Stimulated activated CD4-positive, alpha-beta T cell treated with anti-CD3 and anti-CD28 coated beads, Interleukin-12 subunit alpha, Interleukin-12 subunit beta, amount 100 ng/mL, for 48 hours (primary cell): ENCODE measurements at regions not wholly inside any gene's neighbourhood (a gene's known extent, or its start where the extent isn't known, plus 50 kb on each side); places are given as distances from the start of the nearest gene placed in this dataset.

Source experiments
- DNase-seq, 3 donors: peaks; one replicate each; pipeline ENCODE4 v3.0.0-alpha.2; 2020; ENCODE audit warnings: low read depth in 2 of 3, low spot score in 1 of 3

DNA sequence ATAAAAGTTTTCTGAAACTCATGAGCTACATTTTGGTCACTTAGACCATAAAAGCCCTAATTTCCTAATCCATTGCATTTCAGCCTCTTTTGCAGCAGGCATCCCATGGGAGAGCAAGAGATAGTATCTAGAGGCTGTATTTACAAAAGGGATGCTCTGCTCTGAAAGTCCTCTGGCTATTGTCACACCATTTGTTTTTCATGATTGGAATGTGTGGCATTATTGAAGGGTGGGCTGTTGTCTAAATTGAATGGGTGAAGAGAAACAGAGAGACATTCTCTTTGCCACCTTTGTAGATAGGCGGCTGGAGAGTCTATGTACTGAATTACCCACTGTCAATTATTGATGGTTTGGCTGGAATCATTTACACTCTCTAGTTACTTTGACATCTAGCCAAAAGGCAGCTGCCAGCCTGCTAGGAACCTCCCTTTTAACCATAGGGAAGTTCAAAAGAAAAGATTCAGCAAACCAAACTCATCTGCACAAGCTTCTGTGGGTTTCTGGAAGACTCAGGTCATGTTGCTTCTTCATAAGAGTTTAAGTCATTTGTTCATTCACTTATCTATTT is 89.8 kb upstream of the RARB start:
- no peak for DNase-seq

DNA sequence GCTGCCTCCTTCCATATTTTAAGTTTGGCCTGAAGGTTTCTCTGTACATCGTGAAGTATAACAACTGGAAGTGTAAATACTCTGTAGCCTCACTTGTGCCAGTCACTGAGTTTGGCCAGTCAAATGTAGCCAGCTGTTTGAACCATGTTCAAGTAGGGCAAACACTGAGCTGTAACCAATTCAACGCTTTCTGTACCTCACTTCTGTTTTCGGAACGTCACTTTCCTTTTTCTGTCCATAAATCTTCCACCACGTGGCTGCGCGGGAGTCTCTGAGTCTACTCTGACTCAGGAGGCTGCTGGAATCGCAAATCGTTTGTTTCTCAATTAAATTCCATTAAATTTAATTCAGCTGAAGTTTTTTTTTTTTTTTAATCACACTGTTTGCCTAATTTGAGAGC is 88.8 kb upstream of the RARB start:
- no peak for DNase-seq

DNA sequence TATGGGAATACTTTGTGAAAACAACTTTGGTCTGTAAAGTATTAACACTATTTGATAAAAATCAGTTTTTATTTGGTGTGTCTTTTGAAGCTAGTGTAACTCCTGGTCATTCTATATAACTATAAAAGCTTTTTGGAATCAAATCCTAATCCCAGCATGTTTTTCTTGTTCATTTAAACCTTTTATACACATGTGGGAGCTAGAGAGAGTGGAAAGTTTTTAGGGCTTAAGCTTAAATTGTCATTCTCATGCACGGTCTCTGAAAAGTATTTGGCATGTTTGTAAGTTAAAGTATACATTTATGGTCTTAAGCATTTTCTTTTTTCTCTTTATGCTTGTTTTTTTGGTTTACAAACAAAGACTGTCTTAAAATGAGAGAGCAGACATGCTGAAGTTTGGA is 83.4 kb upstream of the RARB start:
- DNase-seq, result no peak

DNA sequence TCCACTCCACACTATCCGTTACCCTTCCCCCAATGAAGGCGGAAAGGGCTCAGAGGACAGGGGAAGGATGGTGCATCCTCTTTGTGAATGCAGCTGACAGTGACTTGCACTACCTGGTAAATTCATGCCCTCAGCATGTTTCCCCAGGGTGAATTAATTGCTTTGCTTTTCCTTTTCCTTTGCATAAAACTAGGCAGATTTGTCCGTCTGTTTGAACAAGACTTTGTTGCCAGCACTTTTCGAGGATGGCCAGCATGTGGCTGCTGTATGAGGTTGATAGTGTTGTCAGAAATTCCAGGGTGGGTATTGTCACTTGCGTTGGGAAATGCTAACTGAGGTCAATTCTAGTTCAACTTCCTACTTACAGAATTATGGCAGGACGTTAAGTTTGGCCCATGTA is 79.0 kb upstream of the RARB start:
- DNase-seq, result no peak

DNA sequence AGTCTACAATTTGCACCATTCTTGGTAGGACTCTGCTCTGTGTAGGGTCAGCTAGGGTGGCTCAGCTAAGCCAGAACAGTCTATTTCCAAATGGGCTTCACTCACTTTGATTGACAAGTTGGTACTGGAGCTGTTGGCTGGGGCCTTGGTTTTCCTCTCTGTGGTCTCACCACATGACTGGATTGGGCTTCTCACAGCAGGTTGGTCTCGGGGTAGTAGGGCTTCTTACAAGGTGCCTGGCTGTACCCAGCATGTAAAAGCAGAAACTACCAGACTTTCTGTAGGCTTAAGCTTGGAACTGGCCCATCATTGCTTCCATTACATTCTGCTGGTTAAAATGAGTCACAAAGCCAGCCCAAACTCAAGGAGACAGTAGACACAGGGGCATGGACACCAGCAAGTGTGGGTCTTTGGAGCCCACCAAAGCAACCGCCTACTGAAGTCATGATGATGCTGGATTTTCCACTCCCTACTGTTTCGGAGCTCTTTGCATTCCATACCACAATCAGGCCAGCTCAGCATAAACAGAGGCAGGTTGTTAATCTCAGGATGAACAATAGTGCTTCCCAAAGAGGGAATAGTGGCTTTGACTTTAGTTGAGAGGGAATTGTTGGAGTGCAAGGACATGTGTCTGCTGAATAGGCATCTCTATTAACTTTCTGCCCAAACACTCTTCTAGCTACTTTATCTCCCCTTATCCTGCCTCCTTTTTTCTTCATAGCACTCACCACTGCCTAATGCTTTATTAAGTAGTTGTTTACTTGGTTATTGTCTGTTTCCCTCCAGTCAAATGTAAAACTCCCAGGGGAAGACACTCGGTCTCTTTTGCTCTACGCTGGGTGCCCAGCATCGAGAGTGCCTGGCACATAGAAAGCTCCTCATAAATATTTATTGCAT is 78.0 kb upstream of the RARB start:
- no peak for DNase-seq

DNA sequence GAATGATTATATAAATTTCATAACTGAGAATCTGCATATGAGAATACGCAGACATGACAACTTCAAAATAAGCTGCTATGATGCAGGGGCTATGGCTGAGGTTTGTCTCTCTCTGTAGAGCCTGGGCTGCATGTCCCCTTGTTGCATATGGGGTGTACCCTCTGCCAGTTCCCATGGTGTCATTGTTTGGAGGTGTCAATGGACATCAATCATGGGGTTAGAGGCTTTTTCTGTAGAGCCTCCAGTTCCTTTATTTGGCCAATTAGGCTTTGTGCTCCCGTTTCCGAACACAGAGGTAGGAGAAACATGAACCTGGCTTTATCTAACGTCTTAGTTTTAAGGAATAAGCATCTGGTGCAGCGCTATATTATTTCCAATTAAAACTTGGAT is 77.3 kb upstream of the RARB start:
- no peak for DNase-seq

DNA sequence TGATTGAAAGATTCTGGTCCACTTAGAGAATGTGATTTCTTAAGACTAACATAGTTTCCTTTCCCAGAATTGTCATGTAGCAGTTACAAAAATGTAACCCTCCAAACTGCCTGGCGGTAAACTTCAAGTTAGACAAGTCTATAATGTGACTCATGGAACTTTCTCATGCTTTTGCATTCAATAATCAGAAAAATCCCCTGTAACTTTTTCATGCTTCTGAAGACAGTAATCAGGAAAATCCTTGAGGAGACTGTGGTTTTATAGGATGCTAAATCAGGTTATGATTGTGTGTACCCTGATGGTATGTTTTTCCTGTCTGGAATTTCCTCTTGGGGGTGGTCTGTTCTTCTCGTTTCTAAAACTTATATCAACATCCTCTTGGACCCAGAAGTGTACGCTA is 74.0 kb upstream of the RARB start:
- no peak for DNase-seq

DNA sequence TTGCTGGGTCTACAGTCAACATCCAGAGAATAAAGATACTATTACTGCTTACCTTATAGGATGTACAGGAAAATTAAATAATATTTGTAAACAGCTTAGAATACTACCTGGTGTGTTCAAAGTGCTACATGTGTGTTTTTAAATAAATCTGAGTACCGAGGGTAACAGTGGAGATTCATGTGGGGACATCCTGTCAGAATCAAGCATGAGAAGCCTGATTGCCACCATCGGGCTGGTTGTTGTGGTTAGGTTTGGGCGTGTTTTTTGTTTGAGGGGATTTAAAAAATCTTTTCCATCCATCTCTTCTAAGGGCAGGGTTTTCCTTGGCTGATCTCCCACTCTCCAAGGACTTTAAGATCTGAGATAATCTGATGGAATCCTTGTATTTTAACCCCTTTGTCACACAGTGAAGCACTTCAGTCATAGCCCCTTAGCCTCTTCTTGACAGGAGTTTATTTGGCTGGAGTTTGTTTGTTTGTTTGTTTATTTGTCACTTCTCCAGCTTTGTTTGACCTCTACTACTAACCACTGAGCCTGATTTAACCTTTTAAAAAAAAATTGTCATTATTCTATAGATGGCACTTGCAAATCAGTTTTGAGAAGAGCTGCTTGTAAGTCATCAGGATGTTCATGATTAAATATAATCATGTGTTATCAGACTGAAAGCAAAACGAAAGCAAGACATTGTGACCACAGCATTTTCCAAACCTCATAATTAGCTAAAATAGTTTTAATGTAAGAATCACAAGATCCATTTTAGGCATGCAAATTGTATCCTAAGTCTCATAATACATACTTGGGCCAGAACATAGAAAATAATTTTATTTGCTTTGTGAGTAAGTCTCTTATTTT is 72.8 kb upstream of the RARB start:
- no peak for DNase-seq

DNA sequence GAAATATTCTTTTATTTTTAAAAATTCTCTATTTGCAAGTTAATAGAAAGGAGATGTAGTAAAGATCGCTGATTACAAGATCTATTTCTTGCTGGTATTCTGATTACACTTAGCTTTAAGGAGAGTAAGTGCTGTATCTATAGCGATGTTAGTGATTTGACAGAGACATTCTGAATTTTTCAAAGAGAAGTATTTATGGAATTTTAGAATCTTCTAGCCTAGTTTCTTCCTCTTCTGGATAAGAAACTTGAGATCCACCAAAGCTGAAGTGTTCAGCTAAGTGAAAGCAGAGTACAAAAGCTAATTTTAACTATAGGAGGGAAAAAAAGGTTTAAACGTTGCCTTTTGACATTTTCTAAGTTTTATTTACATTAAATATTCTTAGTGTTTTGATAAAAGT is 72.1 kb upstream of the RARB start:
- no peak for DNase-seq

DNA sequence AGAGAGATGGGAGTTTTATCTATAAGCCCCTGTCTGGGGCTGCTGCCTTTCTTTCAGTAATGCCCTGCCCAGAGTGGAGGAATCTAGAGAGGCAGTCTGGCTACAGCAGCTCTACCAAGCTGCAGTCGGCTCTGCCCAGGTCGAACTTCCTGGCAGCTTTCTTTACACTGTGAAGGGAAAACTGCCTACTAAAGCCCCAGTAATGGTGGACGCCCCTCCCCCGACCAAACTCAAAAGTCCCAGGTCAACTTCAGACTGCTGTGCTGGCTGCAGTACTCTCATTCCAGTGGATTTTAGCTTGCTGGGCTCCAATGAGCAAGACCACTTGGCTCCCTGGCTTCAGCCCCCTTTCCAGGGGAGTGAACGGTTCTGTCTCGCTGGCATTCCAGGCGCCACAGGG is 65.9 kb upstream of the RARB start:
- DNase-seq, result no peak

DNA sequence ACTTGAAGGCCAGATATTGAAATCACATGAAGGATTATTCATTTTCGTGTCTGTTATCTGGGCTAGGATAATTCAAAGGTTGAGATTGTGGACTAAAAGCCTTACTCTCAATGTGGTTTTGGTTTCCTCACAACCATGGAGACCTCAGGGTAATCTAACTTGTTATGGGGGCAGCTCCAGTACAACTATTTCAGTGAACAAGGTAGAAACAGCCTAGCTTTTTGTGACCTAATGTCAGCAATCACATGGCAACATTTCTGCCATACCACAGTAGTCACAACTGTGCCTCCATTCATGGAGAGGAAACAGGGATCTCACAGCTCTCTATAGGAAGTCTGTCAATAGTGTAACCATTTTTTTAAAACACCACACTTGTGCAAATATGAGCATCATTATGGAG is 62.4 kb upstream of the RARB start:
- no peak for DNase-seq

DNA sequence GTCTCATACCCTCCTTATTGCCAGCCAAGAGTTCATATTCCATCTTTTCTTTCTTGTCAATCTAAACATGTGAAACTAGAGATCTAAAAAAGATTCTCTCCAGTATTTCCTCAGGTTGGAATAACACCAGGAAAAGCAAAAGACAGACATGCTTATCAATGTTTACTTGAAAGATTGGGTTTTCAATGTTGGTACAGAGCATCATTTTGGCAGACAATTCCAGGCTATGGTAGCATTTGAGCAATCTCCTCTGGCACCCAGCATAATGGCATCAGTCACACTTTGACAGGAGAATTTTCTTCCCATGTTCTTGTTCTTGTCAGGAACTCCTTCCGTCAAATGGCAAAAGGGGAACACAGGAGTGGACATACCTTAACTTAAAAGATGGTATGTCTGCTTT is 61.0 kb upstream of the RARB start:
- DNase-seq, result no peak

DNA sequence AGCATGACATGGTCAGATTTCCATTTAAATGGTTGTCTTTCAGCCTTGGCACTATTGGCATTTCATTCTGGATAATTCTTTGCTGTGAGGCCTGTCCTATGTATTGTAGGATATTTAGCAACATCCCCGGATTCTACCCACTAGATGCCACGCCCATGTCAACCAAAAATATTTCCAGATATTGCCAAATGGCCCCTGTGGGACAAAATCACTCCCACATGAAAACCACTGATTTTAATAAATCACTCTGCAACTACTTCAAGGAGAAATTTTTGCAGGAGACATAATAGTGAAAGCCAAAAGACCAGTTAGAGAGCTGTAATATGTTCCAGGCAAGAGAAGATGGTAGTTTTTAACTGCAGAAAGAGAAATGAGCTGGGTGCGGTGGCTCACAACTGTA is 55.9 kb upstream of the RARB start:
- no peak for DNase-seq

DNA sequence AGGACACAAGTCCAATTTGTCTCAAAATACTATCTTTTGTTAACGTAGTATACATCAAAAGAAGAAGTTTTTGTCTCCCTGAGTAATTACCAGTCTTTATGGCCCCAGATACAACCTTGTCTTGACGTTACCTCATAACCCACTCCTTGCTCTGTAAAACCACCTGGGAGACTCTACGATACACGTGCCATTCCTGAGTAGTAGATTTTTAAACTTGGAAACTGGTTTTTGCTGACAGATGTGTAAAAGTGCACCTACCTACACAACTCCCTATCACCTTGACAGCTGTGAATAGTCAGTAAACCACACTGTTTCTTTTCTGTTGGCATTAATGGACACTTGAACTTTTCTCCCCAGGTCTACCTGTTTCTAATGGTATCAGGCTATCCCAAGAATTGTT is 51.7 kb upstream of the RARB start:
- DNase-seq, result no peak

DNA sequence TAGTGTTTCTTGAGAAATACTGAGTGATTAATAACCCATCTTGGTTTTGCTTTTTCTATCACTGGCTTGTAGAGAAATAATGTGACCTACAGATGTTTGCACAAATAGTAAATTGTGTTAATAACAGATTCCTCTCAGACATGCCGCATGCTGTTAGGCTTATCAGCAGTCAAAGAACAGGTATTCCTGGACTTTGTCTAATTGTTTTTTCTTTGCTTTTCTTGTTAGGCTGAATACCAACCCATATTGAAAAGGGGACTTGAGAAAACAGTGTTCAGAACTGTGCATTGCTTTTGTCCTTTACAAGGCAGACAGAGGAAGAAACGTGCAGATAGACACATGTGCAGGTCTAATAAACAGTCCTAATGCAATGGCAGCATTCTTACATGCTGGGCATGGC is 51.0 kb upstream of the RARB start:
- no peak for DNase-seq
